ENCODE measurements at regions not wholly inside any gene's neighbourhood (a gene's known extent, or its start where the extent isn't known, plus 50 kb on each side); places are given as distances from the start of the nearest gene placed in this dataset.
"Not testable (repeated sequence)": the region's sequence is repeated elsewhere in the genome, so short reads cannot be mapped to it uniquely, and the experiment has no call there.

DNA sequence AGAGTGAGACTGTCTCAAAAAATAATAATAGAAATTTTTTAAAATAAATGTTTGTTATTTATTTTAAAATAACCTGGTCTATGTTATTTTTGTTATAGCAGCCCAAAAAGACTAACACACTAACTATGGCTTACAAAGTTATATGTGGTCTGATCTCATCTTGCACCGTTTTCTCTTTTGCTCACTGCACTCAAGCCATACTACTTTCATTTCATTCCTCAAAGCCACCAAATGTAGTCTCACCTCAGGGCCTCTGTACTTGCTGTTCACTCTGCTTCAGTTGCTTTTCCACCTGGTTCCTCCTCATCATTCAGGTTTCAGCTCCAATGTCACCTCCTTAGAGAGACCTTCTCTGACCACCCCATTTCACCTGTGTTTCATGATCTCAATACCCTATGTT, 55.2 kb upstream of the MDM1 start:
- Histone ChIP-seq H3K36me3 (ENCODE audit: control insufficient read depth, insufficient read depth, low read length) (no peaks in the 10 kb centered on the region), H3K4me3 (ENCODE audit: insufficient read depth, low read depth, low read length, poor library complexity, severe bottlenecking) (no peak overlapping the region), H3K27ac (ENCODE audit: insufficient read depth, low read length, poor library complexity, severe bottlenecking) (no peak overlapping the region), H3K9me3 (ENCODE audit: control insufficient read depth, low read length) (peaks cover 12% of the 10 kb centered on the region), H3K27me3 (replicated peaks; ENCODE audit: control insufficient read depth, insufficient read depth, low read length, poor library complexity, severe bottlenecking) (no peaks in the 10 kb centered on the region), H3K4me1 (ENCODE audit: control insufficient read depth, insufficient read depth, low read length, poor library complexity, severe bottlenecking) (no peaks in the 10 kb centered on the region)
- no peak for DNase-seq

DNA sequence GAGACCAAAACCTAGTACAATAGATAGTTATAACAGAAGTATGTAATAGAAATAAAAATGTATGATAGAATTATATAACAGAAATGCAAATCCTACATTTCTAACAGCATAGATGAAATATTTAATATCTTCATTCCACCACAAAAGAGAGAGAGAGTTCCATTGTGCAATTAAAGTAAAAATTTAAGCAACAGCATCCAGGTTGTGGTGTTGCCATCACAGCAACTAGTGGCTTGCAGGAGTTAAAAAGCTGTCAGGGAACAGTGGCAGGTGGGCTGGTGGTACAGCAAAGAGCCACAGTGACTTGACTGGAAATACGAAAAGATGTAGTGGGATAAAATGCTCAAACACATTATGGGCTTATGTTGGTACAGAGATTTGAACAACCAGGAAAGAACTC, 57.1 kb upstream of the MDM1 start:
- no peak for DNase-seq
- no peak overlapping the region for H3K4me3 ChIP-seq (ENCODE audit: insufficient read depth, low read depth, low read length, poor library complexity, severe bottlenecking)
- H3K27ac ChIP-seq (ENCODE audit: insufficient read depth, low read length, poor library complexity, severe bottlenecking): no peak overlapping the region
- peaks cover 4% of the 10 kb centered on the region for H3K9me3 ChIP-seq (ENCODE audit: control insufficient read depth, low read length)
- no peaks in the 10 kb centered on the region for H3K36me3 ChIP-seq (ENCODE audit: control insufficient read depth, insufficient read depth, low read length)
- no peaks in the 10 kb centered on the region for H3K27me3 ChIP-seq (replicated peaks; ENCODE audit: control insufficient read depth, insufficient read depth, low read length, poor library complexity, severe bottlenecking)
- no peaks in the 10 kb centered on the region for H3K4me1 ChIP-seq (ENCODE audit: control insufficient read depth, insufficient read depth, low read length, poor library complexity, severe bottlenecking)

DNA sequence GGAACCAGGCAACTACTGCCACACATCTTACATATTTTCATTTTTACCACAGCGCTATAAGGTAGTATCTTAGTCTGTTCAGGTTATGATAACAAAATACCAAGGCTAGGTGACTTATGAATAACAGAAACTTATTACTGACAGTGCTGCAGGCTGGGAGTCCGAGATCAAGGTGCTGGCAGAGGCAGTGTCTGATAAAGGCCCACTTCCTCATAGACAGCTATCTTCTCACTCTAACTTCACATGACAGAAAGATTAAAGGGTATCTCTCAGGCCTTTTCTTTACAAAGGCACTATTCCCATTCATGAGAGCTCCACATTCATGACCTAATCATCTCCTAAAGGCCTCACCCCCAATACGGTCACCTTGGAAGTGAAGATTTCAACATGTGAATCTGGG, 59.8 kb upstream of the MDM1 start:
- Histone ChIP-seq H3K4me3 (ENCODE audit: insufficient read depth, low read depth, low read length, poor library complexity, severe bottlenecking) (no peak overlapping the region), H3K4me1 (ENCODE audit: control insufficient read depth, insufficient read depth, low read length, poor library complexity, severe bottlenecking) (no peaks in the 10 kb centered on the region), H3K27ac (ENCODE audit: insufficient read depth, low read length, poor library complexity, severe bottlenecking) (no peak overlapping the region), H3K27me3 (replicated peaks; ENCODE audit: control insufficient read depth, insufficient read depth, low read length, poor library complexity, severe bottlenecking) (no peaks in the 10 kb centered on the region), H3K9me3 (ENCODE audit: control insufficient read depth, low read length) (peaks cover 4% of the 10 kb centered on the region), H3K36me3 (ENCODE audit: control insufficient read depth, insufficient read depth, low read length) (no peaks in the 10 kb centered on the region)
- no peak for DNase-seq

DNA sequence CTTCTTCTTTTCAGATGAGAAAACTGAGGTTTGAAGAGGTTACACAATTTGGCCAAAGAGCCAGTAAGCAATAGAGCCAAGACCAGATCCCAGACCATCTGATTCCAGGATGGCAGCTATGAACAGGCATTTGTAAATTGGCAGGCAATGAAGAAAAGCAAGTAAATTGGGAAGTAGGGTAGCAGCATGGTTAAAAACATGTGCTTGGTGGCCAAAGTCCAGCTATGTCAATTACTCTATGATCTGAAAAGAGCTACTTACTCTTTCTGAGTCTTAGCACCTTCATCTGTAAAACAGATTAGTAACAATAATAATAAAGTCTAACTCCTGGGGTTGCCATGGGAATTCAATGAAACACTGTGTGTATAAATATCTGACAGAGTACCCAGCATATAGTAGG, 60.2 kb upstream of the MDM1 start:
- no peak for DNase-seq
- H3K27ac ChIP-seq (ENCODE audit: insufficient read depth, low read length, poor library complexity, severe bottlenecking): no peak overlapping the region
- peaks cover 4% of the 10 kb centered on the region for H3K9me3 ChIP-seq (ENCODE audit: control insufficient read depth, low read length)
- H3K4me1 ChIP-seq (ENCODE audit: control insufficient read depth, insufficient read depth, low read length, poor library complexity, severe bottlenecking): no peaks in the 10 kb centered on the region
- no peaks in the 10 kb centered on the region for H3K27me3 ChIP-seq (replicated peaks; ENCODE audit: control insufficient read depth, insufficient read depth, low read length, poor library complexity, severe bottlenecking)
- H3K4me3 ChIP-seq (ENCODE audit: insufficient read depth, low read depth, low read length, poor library complexity, severe bottlenecking): no peak overlapping the region
- no peaks in the 10 kb centered on the region for H3K36me3 ChIP-seq (ENCODE audit: control insufficient read depth, insufficient read depth, low read length)

DNA sequence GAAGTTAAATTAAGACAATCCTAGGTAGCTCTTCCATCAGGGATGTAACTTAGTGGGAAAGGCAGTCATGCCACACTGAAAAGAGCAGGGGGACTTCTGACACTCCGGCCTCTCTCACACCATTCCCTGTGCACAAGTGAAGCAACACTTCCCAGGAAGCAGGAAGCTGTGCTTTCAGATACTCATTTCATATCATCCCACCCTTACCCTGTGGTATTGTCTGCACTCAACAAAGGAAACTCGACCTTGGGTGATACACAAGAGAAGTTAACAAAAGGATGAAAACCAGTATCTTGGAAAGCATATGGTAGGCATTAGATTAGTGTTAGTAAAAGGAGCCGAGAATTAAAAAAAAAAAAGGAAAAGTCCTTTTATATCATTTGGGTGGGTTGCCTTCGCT, 61.3 kb upstream of the MDM1 start:
- no peak overlapping the region for H3K4me3 ChIP-seq (ENCODE audit: insufficient read depth, low read depth, low read length, poor library complexity, severe bottlenecking)
- H3K27ac ChIP-seq (ENCODE audit: insufficient read depth, low read length, poor library complexity, severe bottlenecking): no peak overlapping the region
- DNase-seq: no peak
- H3K4me1 ChIP-seq (ENCODE audit: control insufficient read depth, insufficient read depth, low read length, poor library complexity, severe bottlenecking): no peaks in the 10 kb centered on the region
- peaks cover 4% of the 10 kb centered on the region for H3K9me3 ChIP-seq (ENCODE audit: control insufficient read depth, low read length)
- no peaks in the 10 kb centered on the region for H3K27me3 ChIP-seq (replicated peaks; ENCODE audit: control insufficient read depth, insufficient read depth, low read length, poor library complexity, severe bottlenecking)
- H3K36me3 ChIP-seq (ENCODE audit: control insufficient read depth, insufficient read depth, low read length): no peaks in the 10 kb centered on the region

DNA sequence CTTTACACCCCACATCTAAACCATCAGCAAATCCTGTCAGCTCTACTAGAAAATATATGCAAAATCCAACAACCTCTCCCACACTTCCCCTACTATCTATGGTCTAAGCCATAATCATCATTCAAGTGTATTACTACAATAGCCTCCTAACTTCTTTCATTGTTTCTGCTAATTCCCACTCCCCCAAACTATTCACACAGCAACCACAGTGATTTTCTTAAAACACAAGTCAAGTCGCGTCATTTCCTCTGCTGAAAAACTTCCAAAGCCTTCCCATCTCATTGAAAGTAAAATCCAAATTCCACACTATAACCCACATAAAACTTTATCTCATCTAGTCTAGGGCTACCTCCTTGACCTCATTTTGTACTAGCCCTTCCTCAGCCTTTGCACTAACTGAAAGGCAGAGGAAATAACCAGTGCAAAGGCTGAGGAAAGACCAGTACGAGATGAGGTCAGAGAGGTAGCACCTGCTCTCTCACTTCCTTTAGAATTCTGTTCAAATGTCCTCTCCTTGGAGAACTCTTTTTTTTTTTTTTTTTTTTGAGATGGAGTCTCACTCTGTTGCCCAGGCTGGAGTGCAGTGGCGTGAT, 65.5 kb upstream of the MDM1 start:
- no peaks in the 10 kb centered on the region for H3K36me3 ChIP-seq (ENCODE audit: control insufficient read depth, insufficient read depth, low read length)
- H3K27me3 ChIP-seq (replicated peaks; ENCODE audit: control insufficient read depth, insufficient read depth, low read length, poor library complexity, severe bottlenecking): no peaks in the 10 kb centered on the region
- no peak overlapping the region for H3K27ac ChIP-seq (ENCODE audit: insufficient read depth, low read length, poor library complexity, severe bottlenecking)
- H3K4me3 ChIP-seq (ENCODE audit: insufficient read depth, low read depth, low read length, poor library complexity, severe bottlenecking): no peak overlapping the region
- no peaks in the 10 kb centered on the region for H3K4me1 ChIP-seq (ENCODE audit: control insufficient read depth, insufficient read depth, low read length, poor library complexity, severe bottlenecking)
- H3K9me3 ChIP-seq (ENCODE audit: control insufficient read depth, low read length): no peaks in the 10 kb centered on the region
- DNase-seq: no peak

DNA sequence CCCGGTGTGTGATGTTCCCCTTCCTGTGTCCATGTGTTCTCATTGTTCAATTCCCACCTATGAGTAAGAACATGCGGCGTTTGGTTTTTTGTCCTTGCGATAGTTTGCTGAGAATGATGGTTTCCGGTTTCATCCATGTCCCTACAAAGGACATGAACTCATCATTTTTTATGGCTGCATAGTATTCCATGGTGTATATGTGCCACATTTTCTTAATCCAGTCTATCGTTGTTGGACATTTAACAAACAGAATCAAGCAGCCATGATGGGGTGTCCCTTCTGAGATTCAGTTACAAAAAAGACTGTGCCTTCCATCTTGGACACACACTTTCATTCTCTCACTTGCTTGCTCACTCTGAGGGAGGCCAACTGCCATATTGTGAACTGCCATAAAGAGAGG, 66.5 kb upstream of the MDM1 start:
- H3K27me3 ChIP-seq (replicated peaks; ENCODE audit: control insufficient read depth, insufficient read depth, low read length, poor library complexity, severe bottlenecking); H3K4me1 ChIP-seq (ENCODE audit: control insufficient read depth, insufficient read depth, low read length, poor library complexity, severe bottlenecking); DNase-seq; H3K36me3 ChIP-seq (ENCODE audit: control insufficient read depth, insufficient read depth, low read length); H3K9me3 ChIP-seq (ENCODE audit: control insufficient read depth, low read length); H3K4me3 ChIP-seq (ENCODE audit: insufficient read depth, low read depth, low read length, poor library complexity, severe bottlenecking); H3K27ac ChIP-seq (ENCODE audit: insufficient read depth, low read length, poor library complexity, severe bottlenecking): not testable (repeated sequence)

DNA sequence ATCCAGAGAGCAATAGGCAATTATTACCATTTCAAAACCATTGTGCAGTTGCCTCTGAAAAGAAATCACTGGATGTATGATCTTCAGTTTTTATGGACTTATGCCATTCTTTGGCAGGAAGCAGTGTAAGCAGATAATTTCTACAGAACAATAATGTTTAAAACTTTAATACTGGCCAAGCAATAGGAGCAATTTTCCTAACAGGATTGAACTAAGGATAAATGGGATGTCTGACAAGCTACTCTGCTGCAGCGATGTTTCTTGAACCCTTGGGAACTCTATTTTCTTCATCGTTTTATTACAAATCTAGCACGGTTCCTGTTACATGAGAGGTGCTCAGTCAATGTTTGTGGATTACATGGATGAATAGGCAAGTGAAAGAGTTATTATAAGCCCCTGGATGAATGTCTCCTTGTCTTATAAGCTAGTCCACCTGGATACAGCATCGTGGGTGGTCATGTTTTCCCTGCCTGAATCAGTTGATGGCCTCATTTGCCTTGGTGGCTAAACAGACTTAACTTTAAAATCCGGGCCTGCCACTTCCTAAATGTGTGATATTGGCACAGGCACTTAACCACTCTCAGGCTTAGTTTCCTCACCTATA, 68.2 kb upstream of the MDM1 start:
- no peak for DNase-seq
- Histone ChIP-seq H3K4me1 (ENCODE audit: control insufficient read depth, insufficient read depth, low read length, poor library complexity, severe bottlenecking) (no peaks in the 10 kb centered on the region), H3K36me3 (ENCODE audit: control insufficient read depth, insufficient read depth, low read length) (no peaks in the 10 kb centered on the region), H3K27ac (ENCODE audit: insufficient read depth, low read length, poor library complexity, severe bottlenecking) (no peak overlapping the region), H3K4me3 (ENCODE audit: insufficient read depth, low read depth, low read length, poor library complexity, severe bottlenecking) (no peak overlapping the region), H3K9me3 (ENCODE audit: control insufficient read depth, low read length) (no peaks in the 10 kb centered on the region), H3K27me3 (replicated peaks; ENCODE audit: control insufficient read depth, insufficient read depth, low read length, poor library complexity, severe bottlenecking) (no peaks in the 10 kb centered on the region)

DNA sequence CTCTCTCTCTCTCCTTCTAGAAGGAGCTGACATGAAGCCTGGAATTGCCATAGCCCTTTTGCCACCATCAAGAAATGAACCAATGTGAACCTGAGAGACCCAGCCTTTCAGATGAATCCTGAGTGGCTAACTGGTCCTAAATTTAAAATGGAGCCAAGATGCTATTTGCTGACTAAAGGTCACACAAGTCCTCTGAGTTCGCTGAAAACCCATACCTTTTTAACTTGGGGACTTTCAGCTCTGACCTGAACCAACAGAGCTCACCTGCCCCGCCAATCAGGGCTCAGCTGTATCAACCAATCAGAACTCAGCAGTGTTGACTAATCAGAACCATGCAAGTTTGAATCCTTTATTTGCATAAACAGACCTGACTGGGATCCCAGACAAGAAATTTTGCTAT, 70.3 kb upstream of the MDM1 start:
- H3K27ac ChIP-seq (ENCODE audit: insufficient read depth, low read length, poor library complexity, severe bottlenecking): no peak overlapping the region
- DNase-seq: no peak
- no peaks in the 10 kb centered on the region for H3K9me3 ChIP-seq (ENCODE audit: control insufficient read depth, low read length)
- H3K36me3 ChIP-seq (ENCODE audit: control insufficient read depth, insufficient read depth, low read length): no peaks in the 10 kb centered on the region
- no peak overlapping the region for H3K4me3 ChIP-seq (ENCODE audit: insufficient read depth, low read depth, low read length, poor library complexity, severe bottlenecking)
- no peaks in the 10 kb centered on the region for H3K4me1 ChIP-seq (ENCODE audit: control insufficient read depth, insufficient read depth, low read length, poor library complexity, severe bottlenecking)
- no peaks in the 10 kb centered on the region for H3K27me3 ChIP-seq (replicated peaks; ENCODE audit: control insufficient read depth, insufficient read depth, low read length, poor library complexity, severe bottlenecking)

DNA sequence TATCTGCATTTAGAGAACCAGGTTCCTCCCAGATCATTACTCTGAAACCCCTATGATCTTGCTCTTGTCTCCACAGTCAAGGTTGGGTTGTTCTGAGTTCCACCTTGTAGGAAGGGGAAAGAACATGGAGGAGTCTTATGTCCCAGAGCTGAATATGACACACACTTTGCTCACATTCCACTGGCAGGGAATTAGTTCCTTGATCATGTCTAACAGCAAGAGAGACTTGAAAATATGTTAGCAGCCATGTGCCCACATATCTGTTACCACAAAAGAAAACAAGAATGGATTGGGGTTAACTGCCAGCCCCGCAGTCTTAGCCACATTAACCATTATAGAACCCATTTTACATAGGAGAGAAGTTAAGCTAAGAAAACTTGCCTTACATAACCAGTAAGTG, 71.1 kb upstream of the MDM1 start:
- Histone ChIP-seq H3K4me1 (ENCODE audit: control insufficient read depth, insufficient read depth, low read length, poor library complexity, severe bottlenecking) (no peaks in the 10 kb centered on the region), H3K9me3 (ENCODE audit: control insufficient read depth, low read length) (no peaks in the 10 kb centered on the region), H3K27me3 (replicated peaks; ENCODE audit: control insufficient read depth, insufficient read depth, low read length, poor library complexity, severe bottlenecking) (no peaks in the 10 kb centered on the region), H3K36me3 (ENCODE audit: control insufficient read depth, insufficient read depth, low read length) (no peaks in the 10 kb centered on the region), H3K4me3 (ENCODE audit: insufficient read depth, low read depth, low read length, poor library complexity, severe bottlenecking) (no peak overlapping the region), H3K27ac (ENCODE audit: insufficient read depth, low read length, poor library complexity, severe bottlenecking) (no peak overlapping the region)
- no peak for DNase-seq
